Tibial artery (tissue), 4 donors: ENCODE measurements at regions not wholly inside any gene's neighbourhood (a gene's known extent, or its start where the extent isn't known, plus 50 kb on each side); places are given as distances from the start of the nearest gene placed in this dataset.

Experiments
- DNase-seq, 2 donors: peaks; one replicate each; pipeline ENCODE4 v3.0.0-alpha.2; 2019
- H3K27ac ChIP-seq, 2 donors: fragments of 200-600 bp; sonication (generic) in 1 of 2; 1 replicate in 1 of 2; 2 replicates in 1 of 2; pipeline ENCODE4 v1.5.1; 2018 to 2019; ENCODE audit warnings: mild to moderate bottlenecking in 1 of 2
- H3K27me3 ChIP-seq, 2 donors: fragments of 200-600 bp; sonication (generic) in 1 of 2; one replicate each; pipeline versions ENCODE4 v1.5.1 to v1.6.0; 2016 to 2019
- H3K36me3 ChIP-seq, 3 donors: fragments of 200-600 bp; sonication (generic) in 2 of 3; one replicate each; pipeline ENCODE4 v1.5.1; 2016 to 2019; ENCODE audit warnings: mild to moderate bottlenecking in 2 of 3
- H3K4me1 ChIP-seq, 4 donors: fragments of 200-600 bp; sonication (generic) in 2 of 4; 1 replicate in 3 of 4; 2 replicates in 1 of 4; pipeline ENCODE4 v1.5.1; 2016 to 2019
- H3K4me3 ChIP-seq, 2 donors: fragments of 200-600 bp; sonication (generic) in 1 of 2; 1 replicate in 1 of 2; 2 replicates in 1 of 2; pipeline ENCODE4 v1.5.1; 2018 to 2019; ENCODE audit warnings: mild to moderate bottlenecking in 2 of 2
- H3K9me3 ChIP-seq, 3 donors: fragments of 200-600 bp; sonication (generic) in 1 of 3; one replicate each; pipeline ENCODE4 v1.5.1; 2016 to 2019
- intact Hi-C: fragments of 100-400 bp; cut with DNase I; formaldehyde crosslinking; loops from one replicate; pipeline ENCODE4 v1.15.0; 2023; ENCODE audit warnings: low total_unique reads
- TF ChIP-seq, protein P1 (sequence below), 2 experiments: fragments of 200-600 bp in 1 of 2; fragments of 450-650 bp in 1 of 2; IDR thresholded peaks; one replicate each; pipeline ENCODE4 v1.5.1; 2017 to 2019; ENCODE audit warnings: antibody characterized with exemption in 2 of 2, mild to moderate bottlenecking in 1 of 2, moderate library complexity in 1 of 2

DNA sequence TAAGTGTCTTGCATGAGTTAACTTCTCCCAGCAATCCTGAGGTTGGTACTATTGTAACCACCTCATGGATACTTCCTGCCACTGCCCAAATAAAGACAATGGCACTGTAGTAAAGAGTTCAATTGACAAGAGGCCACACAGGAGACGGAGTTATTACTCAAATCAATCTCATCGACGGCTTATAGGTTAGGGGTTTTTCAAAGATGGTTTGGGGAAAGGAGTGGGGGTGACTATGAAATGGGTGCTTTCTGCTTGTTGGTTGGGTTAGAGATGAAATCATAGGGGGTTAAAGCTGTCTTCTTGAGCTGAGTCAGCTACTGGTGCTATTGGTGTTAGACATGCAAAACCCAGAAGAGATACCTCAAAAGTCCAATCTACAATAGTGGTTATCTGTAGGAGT, 1258.0 kb upstream of the ZEB2 start:
- Histone ChIP-seq H3K9me3 (no peaks in the 10 kb centered on the region), H3K36me3 (no peaks in the 10 kb centered on the region), H3K27me3 (no peaks in the 10 kb centered on the region), H3K4me1 (no peaks in the 10 kb centered on the region), H3K27ac (no peak overlapping the region), H3K4me3 (no peak overlapping the region)
- intact Hi-C loops: no loop called here
- TF ChIP-seq, protein P1, sequence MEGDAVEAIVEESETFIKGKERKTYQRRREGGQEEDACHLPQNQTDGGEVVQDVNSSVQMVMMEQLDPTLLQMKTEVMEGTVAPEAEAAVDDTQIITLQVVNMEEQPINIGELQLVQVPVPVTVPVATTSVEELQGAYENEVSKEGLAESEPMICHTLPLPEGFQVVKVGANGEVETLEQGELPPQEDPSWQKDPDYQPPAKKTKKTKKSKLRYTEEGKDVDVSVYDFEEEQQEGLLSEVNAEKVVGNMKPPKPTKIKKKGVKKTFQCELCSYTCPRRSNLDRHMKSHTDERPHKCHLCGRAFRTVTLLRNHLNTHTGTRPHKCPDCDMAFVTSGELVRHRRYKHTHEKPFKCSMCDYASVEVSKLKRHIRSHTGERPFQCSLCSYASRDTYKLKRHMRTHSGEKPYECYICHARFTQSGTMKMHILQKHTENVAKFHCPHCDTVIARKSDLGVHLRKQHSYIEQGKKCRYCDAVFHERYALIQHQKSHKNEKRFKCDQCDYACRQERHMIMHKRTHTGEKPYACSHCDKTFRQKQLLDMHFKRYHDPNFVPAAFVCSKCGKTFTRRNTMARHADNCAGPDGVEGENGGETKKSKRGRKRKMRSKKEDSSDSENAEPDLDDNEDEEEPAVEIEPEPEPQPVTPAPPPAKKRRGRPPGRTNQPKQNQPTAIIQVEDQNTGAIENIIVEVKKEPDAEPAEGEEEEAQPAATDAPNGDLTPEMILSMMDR (IDR thresholded peaks at IDR 0.05): no peak
- DNase-seq: no peak

DNA sequence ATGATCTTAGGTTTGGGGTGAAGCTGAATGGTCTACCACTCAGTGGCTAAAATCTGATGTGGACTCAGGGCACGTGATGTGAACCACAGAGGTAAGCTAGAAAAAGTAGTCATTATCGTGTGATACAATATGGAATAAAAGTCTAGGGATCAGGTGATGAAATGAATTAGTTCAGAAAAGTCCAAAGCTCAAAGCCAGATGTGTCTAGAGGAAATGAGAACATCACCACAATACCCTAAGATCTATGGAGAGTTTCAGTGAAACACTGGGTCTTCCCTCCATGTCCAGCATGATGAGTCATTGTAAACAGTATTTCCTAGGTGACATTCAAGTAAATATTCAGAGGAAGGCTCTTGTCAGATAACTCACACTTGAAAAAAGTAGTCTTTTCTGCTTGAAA, 1257.4 kb upstream of the ZEB2 start:
- Histone ChIP-seq H3K9me3 (no peaks in the 10 kb centered on the region), H3K4me1 (no peaks in the 10 kb centered on the region), H3K36me3 (no peaks in the 10 kb centered on the region), H3K4me3 (no peak overlapping the region), H3K27me3 (no peaks in the 10 kb centered on the region), H3K27ac (no peak overlapping the region)
- intact Hi-C loops: no loop called here
- DNase-seq: no peak
- TF ChIP-seq, protein P1 (IDR thresholded peaks at IDR 0.05): no peak

DNA sequence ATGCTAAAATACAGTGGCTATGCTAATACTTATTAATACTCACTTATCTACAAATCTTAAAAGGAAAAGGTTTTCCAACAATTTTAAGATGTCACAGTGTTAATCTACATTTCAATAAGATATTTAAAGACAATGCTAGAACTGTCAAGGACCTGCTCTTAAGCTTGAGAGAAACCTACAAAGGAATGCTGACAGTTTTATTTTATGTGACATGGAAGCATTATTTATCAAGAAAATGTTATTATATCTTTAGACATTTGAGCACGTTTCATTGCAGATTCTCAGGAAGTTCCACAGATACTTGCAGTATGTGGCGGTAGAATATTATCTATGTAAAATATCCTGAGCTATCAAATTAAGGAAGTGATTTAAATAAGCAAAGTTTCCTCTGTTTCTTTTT, 1255.7 kb upstream of the ZEB2 start:
- TF ChIP-seq, protein P1 (IDR thresholded peaks at IDR 0.05): no peak
- no peaks in the 10 kb centered on the region for H3K27me3 ChIP-seq
- H3K36me3 ChIP-seq: no peaks in the 10 kb centered on the region
- no peaks in the 10 kb centered on the region for H3K9me3 ChIP-seq
- intact Hi-C loops: no loop called here
- H3K27ac ChIP-seq: no peak overlapping the region
- no peak for DNase-seq
- H3K4me1 ChIP-seq: no peaks in the 10 kb centered on the region
- no peak overlapping the region for H3K4me3 ChIP-seq

DNA sequence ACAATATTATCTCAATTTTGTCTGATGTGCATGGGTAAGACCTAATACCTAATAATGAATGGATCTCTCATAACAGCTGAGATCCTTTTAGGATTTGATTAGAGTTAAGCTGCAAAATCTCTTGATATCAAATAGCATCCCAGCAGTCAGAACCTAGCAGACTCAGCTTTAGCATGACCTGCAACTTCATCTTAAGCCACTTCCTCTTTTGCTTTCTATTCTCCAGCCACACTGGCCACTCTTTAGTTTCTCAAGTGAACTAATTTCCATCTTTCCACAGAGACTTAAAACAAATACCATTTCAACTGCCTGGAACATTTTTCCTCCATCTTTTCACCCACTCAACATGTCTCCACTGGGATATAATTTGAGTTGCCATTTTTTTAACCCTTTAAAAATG, 1251.6 kb upstream of the ZEB2 start:
- Histone ChIP-seq H3K4me1 (no peaks in the 10 kb centered on the region), H3K27ac (no peak overlapping the region), H3K36me3 (no peaks in the 10 kb centered on the region), H3K4me3 (no peak overlapping the region), H3K9me3 (no peaks in the 10 kb centered on the region), H3K27me3 (no peaks in the 10 kb centered on the region)
- intact Hi-C loops: no loop called here
- no peak for DNase-seq
- TF ChIP-seq, protein P1 (IDR thresholded peaks at IDR 0.05): no peak

DNA sequence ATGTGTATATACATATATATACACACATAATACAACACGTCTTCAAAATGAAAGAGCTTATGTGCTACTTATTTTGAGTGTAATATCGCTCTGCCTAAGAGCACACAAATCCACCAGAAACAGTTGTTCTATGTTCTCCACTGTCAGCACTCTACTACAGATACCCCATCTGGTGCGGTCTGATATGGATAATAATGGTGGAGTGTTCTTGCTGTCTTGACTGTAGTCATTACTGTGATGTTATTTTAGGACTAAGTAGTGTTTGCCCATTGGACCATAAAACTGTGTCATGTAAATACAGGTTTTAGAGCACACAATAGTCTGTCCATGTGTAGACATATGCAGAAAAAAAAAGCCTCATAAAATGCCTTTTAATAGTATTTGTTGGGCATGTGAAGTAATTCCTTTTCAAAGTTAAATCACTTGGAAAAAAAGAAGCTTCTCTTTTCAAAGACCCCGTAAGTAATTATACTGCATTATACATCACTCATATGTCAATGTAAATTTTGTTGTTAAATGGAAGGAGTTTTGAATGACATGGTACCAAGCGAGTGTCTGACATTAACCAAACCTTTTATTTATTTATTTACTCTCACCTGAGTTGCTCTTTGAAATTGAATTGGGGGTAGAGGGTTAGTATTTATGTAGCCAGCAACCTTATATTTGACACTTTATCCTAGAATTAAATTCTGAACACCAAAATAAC, 1249.2 kb upstream of the ZEB2 start:
- Histone ChIP-seq H3K36me3 (no peaks in the 10 kb centered on the region), H3K4me1 (no peaks in the 10 kb centered on the region), H3K9me3 (no peaks in the 10 kb centered on the region), H3K4me3 (no peak overlapping the region), H3K27me3 (no peaks in the 10 kb centered on the region), H3K27ac (no peak overlapping the region)
- intact Hi-C loops: no loop called here
- no peak for DNase-seq
- TF ChIP-seq, protein P1 (IDR thresholded peaks at IDR 0.05): no peak

DNA sequence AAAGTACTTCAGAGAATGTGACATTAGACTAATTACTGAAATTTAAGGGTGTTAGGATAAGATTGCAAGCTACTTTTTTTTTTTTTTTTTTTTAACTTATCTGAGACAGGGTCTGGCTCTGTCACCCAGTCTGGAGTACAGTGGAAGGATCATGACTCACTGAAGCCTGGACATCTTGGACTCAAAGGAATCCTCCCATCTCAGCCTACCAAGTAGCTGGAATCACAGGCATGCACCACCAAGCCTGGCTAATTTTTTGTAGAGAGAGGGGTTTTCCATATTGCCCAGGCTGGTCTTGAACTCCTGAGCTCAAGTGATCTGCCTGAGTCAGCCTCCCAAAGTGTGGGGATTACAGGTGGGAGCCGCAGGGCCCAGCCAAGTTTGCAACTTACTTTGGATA, 1246.0 kb upstream of the ZEB2 start:
- no peak for DNase-seq
- no peaks in the 10 kb centered on the region for H3K27me3 ChIP-seq
- H3K36me3 ChIP-seq: no peaks in the 10 kb centered on the region
- H3K4me3 ChIP-seq: no peak overlapping the region
- H3K27ac ChIP-seq: no peak overlapping the region
- no peaks in the 10 kb centered on the region for H3K9me3 ChIP-seq
- intact Hi-C loops: no loop called here
- TF ChIP-seq, protein P1 (IDR thresholded peaks at IDR 0.05): no peak
- H3K4me1 ChIP-seq: peaks cover 0 to 9% (median 3%) of the 10 kb centered on the region in 4 donors
